ENCODE measurements at regions not wholly inside any gene's neighbourhood (a gene's known extent, or its start where the extent isn't known, plus 50 kb on each side); places are given as distances from the start of the nearest gene placed in this dataset.

- TF ChIP-seq EZH2 (IDR thresholded peaks at IDR 0.05) (no peak), POLR2AphosphoS5 (IDR thresholded peaks at IDR 0.05; ENCODE audit: borderline replicate concordance, low read depth, low read length) (no peak), FOXP2 (optimal IDR thresholded peaks at IDR 0.05; ENCODE audit: control extremely low read depth, extremely low read length, insufficient read depth) (no peak)
Observed at GRCh38 chr2:204250692-204251091, 294.6 kb upstream of the PARD3B start.

GRCh38 chr2:204251158-204251997, 293.9 kb upstream of the PARD3B start:
- no peaks in the 10 kb centered on the region for H3K36me3 ChIP-seq (ENCODE audit: insufficient read depth, low read length)
- no peak overlapping the region for H3K9ac ChIP-seq (ENCODE audit: insufficient read length)
- no peak overlapping the region for H3K4me3 ChIP-seq
- no peak overlapping the region for H3K27ac ChIP-seq
- H3K9me3 ChIP-seq (ENCODE audit: low read depth, low read length): no peaks in the 10 kb centered on the region
- no peak for TF ChIP-seq POLR2AphosphoS5 (IDR thresholded peaks at IDR 0.05; ENCODE audit: borderline replicate concordance, low read depth, low read length)
- no peak for TF ChIP-seq EZH2 (IDR thresholded peaks at IDR 0.05)
- no peak for DNase-seq (ENCODE audit: low read depth, low spot score)

More at GRCh38 chr2:204250692-204251091, 294.6 kb upstream of the PARD3B start:
- no peak overlapping the region for H3K4me3 ChIP-seq
- DNase-seq (ENCODE audit: low read depth, low spot score): no peak
- no peak overlapping the region for H3K27ac ChIP-seq
- no peaks in the 10 kb centered on the region for H3K36me3 ChIP-seq (ENCODE audit: insufficient read depth, low read length)
- no peak overlapping the region for H3K9ac ChIP-seq (ENCODE audit: insufficient read length)
- H3K9me3 ChIP-seq (ENCODE audit: low read depth, low read length): no peaks in the 10 kb centered on the region

GRCh38 chr2:204251998-204252376, 293.3 kb upstream of the PARD3B start:
- no peak for DNase-seq (ENCODE audit: low read depth, low spot score)
- TF ChIP-seq EZH2 (IDR thresholded peaks at IDR 0.05): no peak
- no peak for TF ChIP-seq POLR2AphosphoS5 (IDR thresholded peaks at IDR 0.05; ENCODE audit: borderline replicate concordance, low read depth, low read length)
- no peak for TF ChIP-seq FOXP2 (optimal IDR thresholded peaks at IDR 0.05; ENCODE audit: control extremely low read depth, extremely low read length, insufficient read depth)

DNA sequence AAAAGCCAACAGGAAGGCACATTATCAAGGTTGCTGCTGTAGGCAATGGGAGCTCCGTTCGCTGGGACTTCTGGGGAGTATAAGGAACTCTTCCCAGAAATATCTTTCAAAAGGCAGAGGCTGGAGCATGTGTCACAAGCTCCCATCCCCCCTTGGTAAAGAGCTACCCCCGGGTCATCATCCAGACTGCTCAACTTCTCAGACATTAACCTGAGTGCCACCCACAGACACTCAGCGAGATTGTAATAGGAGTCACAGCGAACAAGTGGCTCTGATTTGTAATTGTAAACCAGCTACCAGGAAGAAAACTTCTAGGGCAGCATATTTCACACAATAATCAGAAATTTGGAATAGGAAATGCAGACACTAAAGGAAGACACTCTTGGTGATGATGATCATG, 290.2 kb upstream of the PARD3B start:
- TF ChIP-seq EZH2 (IDR thresholded peaks at IDR 0.05) (no peak), FOXP2 (optimal IDR thresholded peaks at IDR 0.05; ENCODE audit: control extremely low read depth, extremely low read length, insufficient read depth) (no peak), POLR2AphosphoS5 (IDR thresholded peaks at IDR 0.05; ENCODE audit: borderline replicate concordance, low read depth, low read length) (no peak)
- DNase-seq (ENCODE audit: low read depth, low spot score): no peak
- Histone ChIP-seq H3K4me3 (no peak overlapping the region), H3K27ac (no peak overlapping the region), H3K9ac (ENCODE audit: insufficient read length) (no peak overlapping the region), H3K9me3 (ENCODE audit: low read depth, low read length) (no peaks in the 10 kb centered on the region), H3K36me3 (ENCODE audit: insufficient read depth, low read length) (no peaks in the 10 kb centered on the region)

More at GRCh38 chr2:204251998-204252376, 293.3 kb upstream of the PARD3B start:
- Histone ChIP-seq H3K9ac (ENCODE audit: insufficient read length) (no peak overlapping the region), H3K36me3 (ENCODE audit: insufficient read depth, low read length) (no peaks in the 10 kb centered on the region), H3K9me3 (ENCODE audit: low read depth, low read length) (no peaks in the 10 kb centered on the region), H3K27ac (no peak overlapping the region), H3K4me3 (no peak overlapping the region)

- Histone ChIP-seq H3K4me3 (no peak overlapping the region), H3K27ac (no peak overlapping the region), H3K9me3 (ENCODE audit: low read depth, low read length) (no peaks in the 10 kb centered on the region), H3K9ac (ENCODE audit: insufficient read length) (no peak overlapping the region), H3K36me3 (ENCODE audit: insufficient read depth, low read length) (no peaks in the 10 kb centered on the region)
- no peak for DNase-seq (ENCODE audit: low read depth, low spot score)
- TF ChIP-seq EZH2 (IDR thresholded peaks at IDR 0.05): no peak
- TF ChIP-seq FOXP2 (optimal IDR thresholded peaks at IDR 0.05; ENCODE audit: control extremely low read depth, extremely low read length, insufficient read depth): no peak
- TF ChIP-seq POLR2AphosphoS5 (IDR thresholded peaks at IDR 0.05; ENCODE audit: borderline replicate concordance, low read depth, low read length): no peak
Observed at GRCh38 chr2:204255526-204255925, 289.7 kb upstream of the PARD3B start.

- Histone ChIP-seq H3K27ac (no peak overlapping the region), H3K9me3 (ENCODE audit: low read depth, low read length) (no peaks in the 10 kb centered on the region), H3K9ac (ENCODE audit: insufficient read length) (no peak overlapping the region), H3K36me3 (ENCODE audit: insufficient read depth, low read length) (no peaks in the 10 kb centered on the region), H3K4me3 (no peak overlapping the region)
- TF ChIP-seq EZH2 (IDR thresholded peaks at IDR 0.05): no peak
- TF ChIP-seq POLR2AphosphoS5 (IDR thresholded peaks at IDR 0.05; ENCODE audit: borderline replicate concordance, low read depth, low read length): no peak
- no peak for TF ChIP-seq FOXP2 (optimal IDR thresholded peaks at IDR 0.05; ENCODE audit: control extremely low read depth, extremely low read length, insufficient read depth)
- DNase-seq (ENCODE audit: low read depth, low spot score): no peak
Observed at GRCh38 chr2:204257781-204258180, 287.5 kb upstream of the PARD3B start.

- Histone ChIP-seq H3K27ac (no peak overlapping the region), H3K9me3 (ENCODE audit: low read depth, low read length) (no peaks in the 10 kb centered on the region), H3K36me3 (ENCODE audit: insufficient read depth, low read length) (no peaks in the 10 kb centered on the region), H3K9ac (ENCODE audit: insufficient read length) (no peak overlapping the region), H3K4me3 (no peak overlapping the region)
- DNase-seq (ENCODE audit: low read depth, low spot score): no peak
- TF ChIP-seq FOXP2 (optimal IDR thresholded peaks at IDR 0.05; ENCODE audit: control extremely low read depth, extremely low read length, insufficient read depth) (no peak), POLR2AphosphoS5 (IDR thresholded peaks at IDR 0.05; ENCODE audit: borderline replicate concordance, low read depth, low read length) (no peak), EZH2 (IDR thresholded peaks at IDR 0.05) (no peak)
Observed at GRCh38 chr2:204258890-204259289, 286.4 kb upstream of the PARD3B start.

- Histone ChIP-seq H3K9ac (ENCODE audit: insufficient read length) (no peak overlapping the region), H3K4me3 (no peak overlapping the region), H3K27ac (no peak overlapping the region), H3K36me3 (ENCODE audit: insufficient read depth, low read length) (no peaks in the 10 kb centered on the region), H3K9me3 (ENCODE audit: low read depth, low read length) (no peaks in the 10 kb centered on the region)
- TF ChIP-seq POLR2AphosphoS5 (IDR thresholded peaks at IDR 0.05; ENCODE audit: borderline replicate concordance, low read depth, low read length): no peak
- no peak for TF ChIP-seq FOXP2 (optimal IDR thresholded peaks at IDR 0.05; ENCODE audit: control extremely low read depth, extremely low read length, insufficient read depth)
- no peak for TF ChIP-seq EZH2 (IDR thresholded peaks at IDR 0.05)
- DNase-seq (ENCODE audit: low read depth, low spot score): peak; percentile 61
Observed at GRCh38 chr2:204260162-204260877, 285.0 kb upstream of the PARD3B start.
